GM23248 (cell line): ENCODE measurements at regions not wholly inside any gene's neighbourhood (a gene's known extent, or its start where the extent isn't known, plus 50 kb on each side); places are given as distances from the start of the nearest gene placed in this dataset.

Experiments used
- DNase-seq: peaks from one replicate; pipeline ENCODE4 v3.0.0-alpha.2; 2015
- H2AFZ ChIP-seq: fragments of 200-600 bp; sonication (generic); 2 replicates; pipeline ENCODE4 v1.6.1; 2016; ENCODE audit warnings: antibody characterized with exemption
- H3F3A ChIP-seq: fragments of 200-600 bp; sonication (generic); 2 replicates; pipeline ENCODE4 v1.6.1; 2016; ENCODE audit warnings: mild to moderate bottlenecking, antibody characterized with exemption, mixed run types; ENCODE audit not compliant: insufficient read depth
- H3K27ac ChIP-seq: fragments of 200-600 bp; sonication (generic); 2 replicates; pipeline ENCODE4 v1.5.1; 2016; ENCODE audit warnings: mild to moderate bottlenecking
- H3K27me3 ChIP-seq: fragments of 200-600 bp; sonication (generic); replicated peaks from 2 replicates; pipeline ENCODE4 v1.6.1; 2016; ENCODE audit warnings: mild to moderate bottlenecking; ENCODE audit not compliant: insufficient read depth
- H3K36me3 ChIP-seq: fragments of 200-600 bp; sonication (generic); 2 replicates; pipeline ENCODE4 v1.6.1; 2016; ENCODE audit warnings: low read depth, mild to moderate bottlenecking
- H3K4me1 ChIP-seq: fragments of 200-600 bp; sonication (generic); 2 replicates; pipeline ENCODE4 v1.6.1; 2016; ENCODE audit warnings: mild to moderate bottlenecking; ENCODE audit not compliant: insufficient read depth
- H3K4me2 ChIP-seq: fragments of 200-600 bp; sonication (generic); one replicate; pipeline ENCODE4 v1.6.1; 2016; ENCODE audit warnings: mild to moderate bottlenecking; ENCODE audit not compliant: unreplicated experiment
- H3K4me3 ChIP-seq: fragments of 200-600 bp; sonication (generic); 2 replicates; pipeline ENCODE4 v1.5.1; 2016; ENCODE audit warnings: mild to moderate bottlenecking
- H3K79me2 ChIP-seq: fragments of 200-600 bp; sonication (generic); 2 replicates; pipeline ENCODE4 v1.6.1; 2016; ENCODE audit warnings: mild to moderate bottlenecking; ENCODE audit not compliant: insufficient read depth
- H3K9ac ChIP-seq: fragments of 200-600 bp; sonication (generic); 2 replicates; pipeline ENCODE4 v1.6.1; 2016; ENCODE audit warnings: mild to moderate bottlenecking
- H3K9me2 ChIP-seq: fragments of 200-600 bp; sonication (generic); 2 replicates; pipeline ENCODE4 v1.6.1; 2016; ENCODE audit warnings: mixed run types, mild to moderate bottlenecking, moderate library complexity; ENCODE audit not compliant: insufficient read depth
- H3K9me3 ChIP-seq: fragments of 200-600 bp; sonication (generic); one replicate; pipeline ENCODE4 v1.6.1; 2017; ENCODE audit warnings: low read depth
- H4K20me1 ChIP-seq: fragments of 200-600 bp; sonication (generic); 2 replicates; pipeline ENCODE4 v1.6.0; 2016; ENCODE audit not compliant: insufficient read depth
- EZH2 ChIP-seq: fragments of 200-600 bp; sonication (generic); IDR thresholded peaks from 2 replicates; pipeline ENCODE4 v1.6.1; 2018; ENCODE audit warnings: antibody characterized with exemption, mild to moderate bottlenecking; ENCODE audit not compliant: insufficient read depth, poor library complexity, severe bottlenecking
- EZH2phosphoT487 ChIP-seq: fragments of 200-600 bp; sonication (generic); IDR thresholded peaks from 2 replicates; pipeline ENCODE4 v1.6.1; 2018; ENCODE audit warnings: antibody characterized with exemption, moderate library complexity, mild to moderate bottlenecking, low read depth; ENCODE audit not compliant: insufficient read depth
- WGBS, 2 experiments: methylation state at CpG; one replicate each; pipeline ENCODE4 v1.1.6; 2015 to 2017; ENCODE audit warnings: low lambda C conversion rate in 2 of 2, low coverage in 1 of 2; ENCODE audit errors: missing lambda C conversion rate in 2 of 2; 5-methylcytosine and 5-hydroxymethylcytosine counted together
- in situ Hi-C: fragments of 300-500 bp; cut with MboI; formaldehyde crosslinking; loops from 2 replicates; pipeline ENCODE4 v1.15.0; 2020

GRCh38 chrX:124249345-124249744, 83.1 kb upstream of the TEX13D start:
- no peaks in the 10 kb centered on the region for H3K9me3 ChIP-seq
- H3K36me3 ChIP-seq: no peaks in the 10 kb centered on the region
- H3K27ac ChIP-seq: no peak overlapping the region
- H3K9me2 ChIP-seq: no peaks in the 10 kb centered on the region
- in situ Hi-C loops: no loop called here
- 0 out of 2 replicates have a peak, but pooled peaks cover 5% of the 10 kb centered on the region for H3F3A ChIP-seq
- TF ChIP-seq EZH2phosphoT487: no peak
- no peak for TF ChIP-seq EZH2
- H4K20me1 ChIP-seq: no peaks in the 10 kb centered on the region
- no peak overlapping the region for H3K4me3 ChIP-seq
- H2AFZ ChIP-seq: no peak overlapping the region
- no peak overlapping the region for H3K4me2 ChIP-seq
- 43 to 79% methylated on average over 1 of the region's 1 CpG for WGBS, 2 experiments
- no peaks in the 10 kb centered on the region for H3K27me3 ChIP-seq
- no peaks in the 10 kb centered on the region for H3K4me1 ChIP-seq
- H3K9ac ChIP-seq: no peak overlapping the region
- H3K79me2 ChIP-seq: no peaks in the 10 kb centered on the region
- no peak for DNase-seq

- Histone ChIP-seq H3F3A (peaks cover 11% of the 10 kb centered on the region; the same call in 1 of the 2 replicates), H3K9me2 (no peaks in the 10 kb centered on the region), H3K79me2 (no peaks in the 10 kb centered on the region), H4K20me1 (no peaks in the 10 kb centered on the region), H3K9ac (no peak overlapping the region), H3K27ac (no peak overlapping the region), H3K4me2 (no peak overlapping the region), H3K27me3 (no peaks in the 10 kb centered on the region), H3K36me3 (no peaks in the 10 kb centered on the region), H3K4me1 (peaks cover 8% of the 10 kb centered on the region), H3K4me3 (no peak overlapping the region), H3K9me3 (no peaks in the 10 kb centered on the region), H2AFZ (no peak overlapping the region)
- DNase-seq: no peak
- in situ Hi-C loops: no loop called here
- TF ChIP-seq EZH2phosphoT487 (no peak), EZH2 (no peak)
Measured at GRCh38 chrX:124250835-124251437, 81.5 kb upstream of the TEX13D start.

GRCh38 chrX:124254611-124255010, 77.8 kb upstream of the TEX13D start:
- Histone ChIP-seq H3K9ac (no peak overlapping the region), H4K20me1 (no peaks in the 10 kb centered on the region), H3K36me3 (no peaks in the 10 kb centered on the region), H3K9me3 (no peaks in the 10 kb centered on the region), H2AFZ (no peak overlapping the region), H3K4me1 (peaks cover 22% of the 10 kb centered on the region), H3K9me2 (no peaks in the 10 kb centered on the region), H3K4me2 (no peak overlapping the region), H3K27me3 (no peaks in the 10 kb centered on the region), H3F3A (peaks cover 11% of the 10 kb centered on the region), H3K27ac (no peak overlapping the region), H3K79me2 (no peaks in the 10 kb centered on the region), H3K4me3 (no peak overlapping the region)
- in situ Hi-C loops: no loop called here
- no peak for DNase-seq
- TF ChIP-seq EZH2phosphoT487 (no peak), EZH2 (no peak)
- 0 to 12% methylated on average over 1 of the region's 1 CpG for WGBS, 2 experiments

- no peak overlapping the region for H3K4me3 ChIP-seq
- H3K79me2 ChIP-seq: no peaks in the 10 kb centered on the region
- H3K9ac ChIP-seq: no peak overlapping the region
- DNase-seq: peak; percentile 86
- H3K27ac ChIP-seq: peak overlapping the region; percentile 65
- peak overlapping the region; percentile 57 for H3K4me2 ChIP-seq
- no peak overlapping the region for H2AFZ ChIP-seq
- no peaks in the 10 kb centered on the region for H3K27me3 ChIP-seq
- H3K36me3 ChIP-seq: no peaks in the 10 kb centered on the region
- no peaks in the 10 kb centered on the region for H3K9me2 ChIP-seq
- no peaks in the 10 kb centered on the region for H3K9me3 ChIP-seq
- peaks cover 22% of the 10 kb centered on the region for H3K4me1 ChIP-seq
- no peaks in the 10 kb centered on the region for H4K20me1 ChIP-seq
- 0 to 3% methylated on average over 2 of the region's 2 CpGs for WGBS, 2 experiments
- H3F3A ChIP-seq: peaks cover 11% of the 10 kb centered on the region
- in situ Hi-C loops: no loop called here
- TF ChIP-seq EZH2 (no peak), EZH2phosphoT487 (no peak)
Measured at GRCh38 chrX:124256216-124256615, 76.2 kb upstream of the TEX13D start.
